ENCODE measurements at regions not wholly inside any gene's neighbourhood (a gene's known extent, or its start where the extent isn't known, plus 50 kb on each side); places are given as distances from the start of the nearest gene placed in this dataset.

GRCh38 chr16:88195269-88195705 is 187.5 kb upstream of the ZNF469 start:
- no peak for FAIRE-seq
- Histone ChIP-seq H4K91ac (replicated peaks; ENCODE audit: insufficient read length, low read length) (no peak overlapping the region), H3K23ac (ENCODE audit: insufficient read length) (no peak overlapping the region), H4K8ac (ENCODE audit: extremely low read depth, insufficient read depth, low read length) (no peak overlapping the region), H3K4me2 (ENCODE audit: insufficient read depth in 1 of 2, low read depth in 2 of 2, low read length in 2 of 2) (no peak overlapping the region), H2BK20ac (ENCODE audit: low read length) (no peak overlapping the region), H2BK5ac (ENCODE audit: low read depth, low read length) (no peak overlapping the region), H4K20me1 (replicated peaks in 1 of 2; ENCODE audit: control insufficient read depth in 1 of 2, insufficient read depth in 2 of 2, low read length in 2 of 2) (no peaks in the 10 kb centered on the region), H3K14ac (ENCODE audit: insufficient read length) (no peak overlapping the region), H4K5ac (ENCODE audit: insufficient read length, low read depth, low read length) (no peak overlapping the region), H3K9ac (replicated peaks in 1 of 4; ENCODE audit: extremely low read depth in 1 of 4, low read depth in 3 of 4, low read length in 3 of 4) (no peak overlapping the region), H3K23me2 (ENCODE audit: low read depth, low read length) (peaks cover 8% of the 10 kb centered on the region; the same call in 1 of the 2 replicates), H2BK15ac (ENCODE audit: low read length) (no peak overlapping the region), H3K4me3 (ENCODE audit: extremely low read depth in 1 of 4, insufficient read depth in 2 of 4, low read depth in 3 of 4, low read length in 4 of 4) (no peak overlapping the region), H3K4ac (replicated peaks; ENCODE audit: insufficient read length, low read depth, low read length) (no peak overlapping the region), H3K79me2 (ENCODE audit: control insufficient read depth in 1 of 2, insufficient read depth in 2 of 2, low read length in 2 of 2) (no peaks in the 10 kb centered on the region), H3K18ac (ENCODE audit: extremely low read depth, low read length) (no peak overlapping the region), H2BK12ac (ENCODE audit: low read depth, low read length) (no peak overlapping the region), H3K9me3 (ENCODE audit: insufficient read depth in 2 of 2, low read depth in 1 of 2, low read length in 1 of 2) (peaks cover 0 to 4% of the 10 kb centered on the region in 2 experiments; a peak in 2 of 4 replicates), H3K27ac (ENCODE audit: low read depth, low read length) (no peak overlapping the region), H2AK5ac (ENCODE audit: low read depth, low read length) (no peak overlapping the region), H3K36me3 (ENCODE audit: control insufficient read depth in 2 of 4, insufficient read depth in 4 of 4, low read length in 3 of 4) (no peaks in the 10 kb centered on the region), H2AFZ (ENCODE audit: low read length) (no peak overlapping the region), H3K56ac (replicated peaks; ENCODE audit: insufficient read length, low read depth, low read length) (no peak overlapping the region), H3K79me1 (ENCODE audit: low read depth, low read length) (no peaks in the 10 kb centered on the region), H3K4me1 (replicated peaks in 1 of 4; ENCODE audit: control insufficient read depth in 3 of 4, insufficient read depth in 4 of 4, low read length in 3 of 4) (peaks cover 0 to 2% (median 0%) of the 10 kb centered on the region in 4 experiments; a peak in 2 of 7 replicates), H2BK120ac (replicated peaks; ENCODE audit: low read depth, low read length) (no peak overlapping the region), H3K27me3 (replicated peaks in 1 of 4; ENCODE audit: control insufficient read depth in 3 of 4, extremely low read depth in 1 of 4, insufficient read depth in 3 of 4, low read length in 3 of 4) (no peaks in the 10 kb centered on the region)
- no peak for TF ChIP-seq POLR2AphosphoS5 (IDR thresholded peaks at IDR 0.05; ENCODE audit: low read depth, low read length)
- no peak for TF ChIP-seq POU5F1 (IDR thresholded peaks at IDR 0.05; ENCODE audit: low read depth, low read length)
- no peak for TF ChIP-seq JUN (IDR thresholded peaks at IDR 0.05; ENCODE audit: low read depth, low read length)
- TF ChIP-seq CHD2 (IDR thresholded peaks at IDR 0.05; ENCODE audit: low read length), result no peak
- no peak for TF ChIP-seq ASH2L (IDR thresholded peaks at IDR 0.05; ENCODE audit: low read length)
- TF ChIP-seq GABPA (IDR thresholded peaks at IDR 0.05; ENCODE audit: borderline replicate concordance, insufficient read depth, low read length), result no peak
- no peak for TF ChIP-seq POLR2A (IDR thresholded peaks at IDR 0.05; ENCODE audit: control extremely low read depth in 1 of 2, low read depth in 2 of 2, low read length in 2 of 2)
- TF ChIP-seq CHD1 (IDR thresholded peaks at IDR 0.05; ENCODE audit: low read depth, low read length), result no peak
- no peak for TF ChIP-seq JUND (IDR thresholded peaks at IDR 0.05; ENCODE audit: low read length)
- TF ChIP-seq SP4 (IDR thresholded peaks at IDR 0.05; ENCODE audit: low read length), result no peak
- no peak for TF ChIP-seq SP2 (IDR thresholded peaks at IDR 0.05; ENCODE audit: low read length)
- TF ChIP-seq CBX5 (IDR thresholded peaks at IDR 0.05; ENCODE audit: low read depth, low read length), result no peak
- TF ChIP-seq RFX5 (IDR thresholded peaks at IDR 0.05; ENCODE audit: borderline replicate concordance, low read depth, low read length), result no peak
- TF ChIP-seq TCF12 (IDR thresholded peaks at IDR 0.05; ENCODE audit: low read depth, low read length), result no peak
- TF ChIP-seq TAF7 (optimal IDR thresholded peaks at IDR 0.05; ENCODE audit: borderline replicate concordance, low read depth, low read length), result no peak
- ChIA-PET POLR2A (ENCODE audit: partially characterized antibody) (no interaction called here), CTCF (ENCODE audit: partially characterized antibody) (interaction anchor here (0.8 to 2.2 kb wide), 7 partner anchors 9 to 344 kb away, joined by 3 to 5 read pairs (median 3); no protein-coding TSS in a partner anchor)
- 94% methylated on average over 10 of the region's 10 CpGs; no CpG with 5 or more reads in 1 of the 2 experiments for WGBS, 2 experiments (ENCODE audit: extremely low coverage in 1 of 2, insufficient coverage in 1 of 2, insufficient read length in 1 of 2, insufficient replicate concordance in 2 of 2, low coverage in 1 of 2, low lambda C conversion rate in 2 of 2, missing lambda C conversion rate in 1 of 2)
- no peak for DNase-seq (ENCODE audit: low read depth in 1 of 2, low spot score in 2 of 2)

Data from H1 (cell line).